HG02571 (cell line): ENCODE measurements at regions not wholly inside any gene's neighbourhood (a gene's known extent, or its start where the extent isn't known, plus 50 kb on each side); places are given as distances from the start of the nearest gene placed in this dataset.

ENCODE experiments used
- ATAC-seq: cut with Tn5 transposase; IDR thresholded peaks from one replicate; pipeline ENCODE4 v1.9.1; 2021; ENCODE audit warnings: mild to moderate bottlenecking, moderate library complexity; ENCODE audit not compliant: unreplicated experiment

DNA sequence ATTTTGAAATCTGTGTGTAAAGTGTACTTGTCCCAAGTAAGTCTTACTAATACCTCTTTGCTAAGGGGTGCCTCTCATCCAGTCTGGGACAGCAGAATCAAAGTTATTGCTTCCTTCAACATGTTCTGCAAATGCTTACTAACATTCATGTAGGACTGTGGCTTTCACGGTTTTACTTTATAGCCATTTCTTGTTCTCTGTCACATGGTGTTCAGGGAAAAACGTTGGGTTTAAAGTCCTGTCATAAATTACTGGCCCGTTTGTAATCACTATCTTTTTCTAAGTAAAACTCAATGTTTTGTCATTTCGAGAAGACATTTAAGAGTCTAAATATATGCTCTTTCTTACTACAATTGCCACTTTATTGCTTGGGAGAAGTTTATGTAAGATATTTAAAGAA lies 321.1 kb downstream of the STIM2 start:
- ATAC-seq, result no peak

DNA sequence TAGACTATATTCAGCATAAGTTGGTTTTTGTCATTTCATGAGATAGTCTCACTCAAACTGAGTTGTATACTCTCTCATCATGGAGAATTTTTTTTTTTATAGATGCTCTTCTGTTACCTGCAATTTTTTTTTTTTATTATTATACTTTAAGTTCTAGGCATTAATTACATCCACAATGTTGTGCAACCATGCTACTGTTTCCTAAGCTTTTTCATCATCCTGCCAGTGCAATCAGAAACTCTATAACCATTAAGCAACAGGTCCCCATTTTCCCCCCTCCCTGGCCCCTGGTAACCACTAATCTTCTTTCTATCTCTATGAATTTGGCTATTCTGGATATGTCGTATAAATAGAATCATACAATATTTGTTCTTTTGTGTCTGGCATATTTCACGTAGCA lies 321.6 kb downstream of the STIM2 start:
- no peak for ATAC-seq

GRCh38 chr4:27184508-27185155 lies 324.0 kb downstream of the STIM2 start:
- no peak for ATAC-seq

- ATAC-seq, result no peak
Measured at GRCh38 chr4:27186710-27187109, 326.1 kb downstream of the STIM2 start.

GRCh38 chr4:27187786-27188185 lies 327.1 kb downstream of the STIM2 start:
- ATAC-seq, result no peak

GRCh38 chr4:27189683-27190082 lies 329.0 kb downstream of the STIM2 start:
- no peak for ATAC-seq

GRCh38 chr4:27191592-27191991 lies 331.0 kb downstream of the STIM2 start:
- no peak for ATAC-seq

DNA sequence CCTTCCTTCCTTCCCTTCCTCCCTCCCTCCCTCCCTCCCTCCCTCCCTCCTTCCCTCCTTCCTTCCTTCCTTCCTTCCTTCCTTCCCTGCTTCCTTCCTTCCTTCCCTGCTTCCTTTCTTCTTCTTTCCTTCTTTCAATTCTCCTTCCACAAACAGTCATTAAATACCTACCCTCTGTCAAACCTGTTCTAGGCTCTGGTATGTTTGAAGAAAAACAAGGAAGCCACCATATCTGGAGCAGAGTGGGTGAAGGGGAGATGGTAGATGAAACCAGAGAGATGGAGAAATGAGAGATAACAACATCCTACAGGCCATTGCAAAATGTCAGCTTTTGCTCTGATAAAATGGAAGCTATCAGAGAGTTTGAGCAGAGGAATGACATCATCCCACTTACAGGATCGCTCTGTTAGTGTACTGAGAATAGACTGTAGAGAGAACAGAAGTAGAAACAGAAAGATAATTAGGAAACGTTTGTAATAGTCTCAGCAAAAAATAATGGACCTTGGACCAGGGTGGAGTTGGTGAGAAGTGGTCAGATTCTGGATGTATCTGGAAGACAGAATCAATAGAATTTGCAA lies 334.0 kb downstream of the STIM2 start:
- no peak for ATAC-seq

- no peak for ATAC-seq
Measured at GRCh38 chr4:27198246-27198645, 337.6 kb downstream of the STIM2 start.

DNA sequence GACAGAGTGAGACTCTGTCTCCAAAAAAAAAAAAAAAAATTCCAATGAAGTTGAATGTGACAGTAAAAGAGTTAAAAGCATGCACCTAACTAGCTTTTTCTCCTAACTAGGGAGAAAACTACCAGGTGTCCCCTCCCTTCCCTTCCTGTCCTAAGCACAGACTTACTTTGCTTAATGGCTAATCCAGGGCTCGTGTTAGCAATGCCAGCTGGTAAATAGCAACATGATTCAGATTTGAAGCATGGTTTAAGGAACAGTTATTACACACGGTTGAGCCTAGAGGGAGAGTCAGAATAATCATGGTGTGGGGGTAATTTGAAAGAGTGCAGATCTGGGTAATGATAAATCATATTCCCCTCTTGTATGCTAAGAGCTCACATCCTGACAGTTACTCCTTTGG lies 338.3 kb downstream of the STIM2 start:
- ATAC-seq, result no peak

GRCh38 chr4:27206009-27206408 lies 345.4 kb downstream of the STIM2 start:
- ATAC-seq, result no peak

DNA sequence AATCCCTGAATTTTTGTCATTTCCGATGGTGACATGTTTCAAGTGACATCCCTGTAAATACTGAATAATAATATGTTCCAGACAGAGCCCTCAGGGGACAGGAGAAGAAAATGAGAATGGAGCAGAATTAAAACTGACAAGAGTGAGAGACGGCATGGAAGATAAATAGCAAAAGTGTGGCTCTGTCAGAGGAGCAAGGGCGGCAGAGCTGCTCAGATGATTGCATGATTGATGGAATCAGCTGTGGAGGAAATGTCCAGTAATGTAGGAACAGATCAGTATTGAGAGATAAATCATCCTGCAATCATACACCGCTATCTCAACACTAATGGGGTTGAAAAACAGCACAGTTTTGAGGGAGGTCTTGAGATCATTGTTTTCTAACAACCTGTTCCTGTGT lies 350.3 kb downstream of the STIM2 start:
- no peak for ATAC-seq

DNA sequence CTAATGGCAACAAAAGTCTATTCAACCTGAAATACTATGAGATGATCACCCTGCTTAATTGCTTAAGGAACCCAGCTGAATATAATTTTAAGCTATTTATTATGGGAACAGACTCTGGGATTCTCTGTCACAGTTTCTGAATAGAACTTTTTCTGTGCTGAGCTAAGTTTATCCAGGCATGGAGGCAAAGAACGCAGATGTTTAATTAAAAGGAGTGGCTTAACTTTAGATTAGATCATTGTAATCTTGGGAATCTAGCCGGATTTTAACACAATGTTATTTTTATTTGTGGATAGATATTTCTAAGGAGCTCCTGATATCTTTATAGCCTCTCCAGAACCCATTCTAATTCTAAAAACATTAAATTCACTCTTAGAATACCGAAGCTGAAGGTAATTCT lies 353.4 kb downstream of the STIM2 start:
- ATAC-seq, result no peak

GRCh38 chr4:27215220-27215826 lies 354.7 kb downstream of the STIM2 start:
- no peak for ATAC-seq

DNA sequence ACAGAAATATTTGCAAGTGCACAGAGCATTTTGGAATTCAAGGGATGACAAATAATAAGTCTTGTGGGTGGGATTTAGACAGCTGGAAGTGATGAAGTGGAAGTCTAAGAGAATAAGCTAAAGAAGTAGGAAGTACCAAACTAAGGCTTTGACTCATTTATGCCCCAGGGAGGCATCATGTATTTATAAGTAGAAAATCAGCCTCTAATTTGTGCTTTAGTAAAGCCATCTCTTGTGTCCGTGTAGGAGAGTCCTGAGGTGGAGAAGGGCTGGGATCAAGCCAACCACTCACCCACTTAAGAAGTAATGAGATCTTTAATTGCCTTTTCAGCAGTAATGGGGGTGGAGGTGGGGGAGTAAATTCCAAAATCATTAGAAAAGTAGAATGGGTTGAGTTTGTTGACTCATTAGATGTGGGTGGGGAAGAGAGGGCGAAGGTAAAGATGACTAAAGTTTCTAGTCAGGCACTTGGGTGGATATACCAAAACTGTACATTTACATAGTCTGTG lies 356.7 kb downstream of the STIM2 start:
- no peak for ATAC-seq

GRCh38 chr4:27218013-27218412 lies 357.4 kb downstream of the STIM2 start:
- no peak for ATAC-seq

DNA sequence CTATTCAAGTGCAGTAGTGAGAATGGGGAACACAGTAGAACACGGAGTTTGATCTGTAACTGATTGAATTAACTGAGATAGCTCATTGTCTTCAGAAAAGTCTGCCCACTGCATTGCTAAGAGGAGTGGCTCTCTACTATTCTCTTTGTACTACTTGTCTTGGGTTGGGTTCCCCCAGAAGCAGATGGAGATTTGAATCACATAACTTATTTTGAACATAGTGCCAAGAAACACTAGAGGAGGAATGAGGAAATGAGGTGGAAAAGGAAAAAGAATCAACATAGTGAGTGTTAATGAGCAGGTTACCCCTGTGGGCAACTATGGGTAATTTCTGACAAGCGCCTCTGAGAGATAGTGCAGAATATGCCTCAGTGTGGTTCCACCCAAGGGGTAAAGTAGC lies 362.7 kb downstream of the STIM2 start:
- no peak for ATAC-seq

- ATAC-seq, result no peak
Measured at GRCh38 chr4:27233531-27233930, 372.9 kb downstream of the STIM2 start.

GRCh38 chr4:27234306-27234899 lies 373.8 kb downstream of the STIM2 start:
- ATAC-seq, result no peak

- no peak for ATAC-seq
Measured at GRCh38 chr4:27239641-27240040, 379.0 kb downstream of the STIM2 start.

DNA sequence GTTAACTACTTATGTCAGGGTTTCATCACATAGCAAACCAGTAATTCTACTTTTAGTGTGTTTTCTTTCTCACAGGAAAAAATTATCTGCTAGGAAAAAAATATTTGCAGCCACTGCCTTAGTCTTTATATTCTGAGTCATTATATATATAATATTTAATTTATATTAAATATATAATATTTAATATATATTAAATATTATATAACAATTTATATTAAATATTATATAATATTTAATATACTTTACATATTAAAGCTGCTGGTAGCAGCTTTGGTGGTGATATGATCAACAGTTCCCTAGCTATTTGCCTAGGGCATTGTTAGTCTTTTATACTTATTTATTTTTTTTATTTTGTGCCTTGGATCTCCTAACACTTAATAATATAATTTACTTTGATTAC lies 381.6 kb downstream of the STIM2 start:
- ATAC-seq, result no peak

DNA sequence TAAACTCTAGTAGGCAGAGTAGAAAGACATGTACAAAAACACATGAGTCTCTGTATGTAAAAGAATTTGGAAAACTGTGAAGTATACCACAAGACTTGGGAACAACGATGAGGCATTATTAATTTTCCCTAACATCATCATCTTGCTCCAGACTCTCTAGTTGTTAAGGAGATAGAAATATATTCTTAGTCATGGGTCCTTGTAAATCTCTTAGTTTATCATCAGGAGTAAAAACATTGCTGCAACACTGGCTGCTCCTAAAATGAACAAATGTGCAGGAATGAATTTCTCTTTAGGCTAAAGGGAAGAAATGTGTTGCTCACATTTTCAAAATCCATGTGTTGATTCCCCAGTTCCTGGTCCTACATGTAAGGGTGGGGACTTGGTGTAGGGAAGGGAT lies 384.6 kb downstream of the STIM2 start:
- ATAC-seq, result no peak
